ENCODE measurements at regions not wholly inside any gene's neighbourhood (a gene's known extent, or its start where the extent isn't known, plus 50 kb on each side); places are given as distances from the start of the nearest gene placed in this dataset.

DNA sequence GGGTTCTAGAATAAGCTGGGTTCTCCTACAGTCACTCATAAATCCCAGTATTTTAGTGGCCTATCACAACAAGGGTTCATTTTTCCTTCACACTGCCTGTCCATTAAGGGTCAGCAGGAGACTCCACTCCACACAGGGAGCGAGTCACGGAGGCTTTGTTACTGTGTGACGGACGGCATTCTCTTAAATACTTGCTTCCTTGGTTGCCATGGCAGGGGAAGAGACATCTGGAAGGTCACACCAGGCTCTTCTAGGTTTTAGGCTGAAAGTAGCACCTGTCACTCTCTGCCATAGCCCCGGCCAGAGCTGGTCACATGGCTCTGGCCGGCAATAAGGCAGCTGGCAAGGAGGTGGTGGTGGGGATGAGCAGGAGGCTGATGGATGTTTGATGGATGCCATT is 89.4 kb upstream of the ANKRD34C start:
- H3K79me2 ChIP-seq (ENCODE audit: control insufficient read depth, insufficient read depth, low read length) = no peaks in the 10 kb centered on the region
- no peaks in the 10 kb centered on the region for H3K4me1 ChIP-seq (replicated peaks in 1 of 2; ENCODE audit: control insufficient read depth in 2 of 2, insufficient read depth in 2 of 2, low read length in 2 of 2)
- BruUV-seq (replicated peaks) = no TSS peak
- POLR2A ChIA-PET = no interaction called here
- H3K4me2 ChIP-seq (ENCODE audit: insufficient read depth, low read length) = no peak overlapping the region
- peaks cover 42 to 61% of the 10 kb centered on the region in 2 experiments; a peak in 4 of 5 replicates for H3K27me3 ChIP-seq (ENCODE audit: control insufficient read depth in 2 of 2, insufficient read depth in 2 of 2, low read length in 2 of 2)
- DNase-seq (ENCODE audit: extremely low read depth in 1 of 4, low spot score in 3 of 4) (no peak), FAIRE-seq (no peak), ATAC-seq (no peak)
- no peak overlapping the region for H2AFZ ChIP-seq (ENCODE audit: low read depth, low read length)
- intact Hi-C loops (cut with micrococcal nuclease) (no loop called here), in situ Hi-C loops (cut with MboI) (no loop called here)
- no peak for TF ChIP-seq SIN3A (IDR thresholded peaks at IDR 0.05; ENCODE audit: borderline replicate concordance in 2 of 2, control insufficient read depth in 1 of 2, low read depth in 2 of 2, low read length in 2 of 2)
- no peak for TF ChIP-seq ZNF274 (IDR thresholded peaks at IDR 0.05; ENCODE audit: borderline replicate concordance, low read depth, low read length)
- TF ChIP-seq KLF10 (CRISPR knock-in tag; IDR thresholded peaks at IDR 0.05) = no peak
- no peak for TF ChIP-seq BRD4 (IDR thresholded peaks at IDR 0.05)
- TF ChIP-seq ARNT (IDR thresholded peaks at IDR 0.05) = no peak
- no peak for TF ChIP-seq ZKSCAN3 (CRISPR knock-in tag; IDR thresholded peaks at IDR 0.05)
- TF ChIP-seq ZNF282 (CRISPR knock-in tag; IDR thresholded peaks at IDR 0.05) = no peak
- no peak for TF ChIP-seq PHTF2 (CRISPR knock-in tag; IDR thresholded peaks at IDR 0.05)
- TF ChIP-seq TBL1XR1 (IDR thresholded peaks at IDR 0.05; ENCODE audit: low read length in 2 of 2) = no peak
- no peak for TF ChIP-seq IFI16 (CRISPR knock-in tag; IDR thresholded peaks at IDR 0.05)
- no peak for TF ChIP-seq KDM5B (IDR thresholded peaks at IDR 0.05; ENCODE audit: insufficient replicate concordance, low read depth, low read length)
- TF ChIP-seq, protein P1, sequence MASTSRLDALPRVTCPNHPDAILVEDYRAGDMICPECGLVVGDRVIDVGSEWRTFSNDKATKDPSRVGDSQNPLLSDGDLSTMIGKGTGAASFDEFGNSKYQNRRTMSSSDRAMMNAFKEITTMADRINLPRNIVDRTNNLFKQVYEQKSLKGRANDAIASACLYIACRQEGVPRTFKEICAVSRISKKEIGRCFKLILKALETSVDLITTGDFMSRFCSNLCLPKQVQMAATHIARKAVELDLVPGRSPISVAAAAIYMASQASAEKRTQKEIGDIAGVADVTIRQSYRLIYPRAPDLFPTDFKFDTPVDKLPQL (IDR thresholded peaks at IDR 0.05; ENCODE audit: extremely low read depth, insufficient read length) = no peak
- no peak for TF ChIP-seq ZFPM2 (CRISPR knock-in tag; IDR thresholded peaks at IDR 0.05)
- H3K9me1 ChIP-seq (ENCODE audit: control insufficient read depth, insufficient read depth, low read length) = no peaks in the 10 kb centered on the region
- no peak overlapping the region for H3K4me3 ChIP-seq
- H3K9ac ChIP-seq (ENCODE audit: insufficient read depth in 1 of 2, low read depth in 2 of 2, low read length in 2 of 2) = no peak overlapping the region
- 0 out of 2 replicates have a peak, but pooled peaks cover 4% of the 10 kb centered on the region for H4K20me1 ChIP-seq (replicated peaks; ENCODE audit: control insufficient read depth, insufficient read depth, low read length)
- CTCF ChIA-PET (ENCODE audit: low intra/inter-chr PET ratio) = no interaction called here
- no peaks in the 10 kb centered on the region for H3K9me3 ChIP-seq (replicated peaks; ENCODE audit: control insufficient read depth, insufficient read depth, low read depth, low read length)
- H3K27ac ChIP-seq (ENCODE audit: extremely low read depth, low read depth, low read length) = no peak overlapping the region
- H3K36me3 ChIP-seq (ENCODE audit: control insufficient read depth, insufficient read depth, low read length) = no peaks in the 10 kb centered on the region
- WGBS (ENCODE audit: insufficient coverage, low coverage, missing lambda C conversion rate) = 0% methylated on average over 6 of the region's 6 CpGs
